B cell (primary cell): ENCODE measurements at regions not wholly inside any gene's neighbourhood (a gene's known extent, or its start where the extent isn't known, plus 50 kb on each side); places are given as distances from the start of the nearest gene placed in this dataset.

Source experiments
- ATAC-seq: fragments of 200-7000 bp; cut with Tn5 transposase; one replicate; pipeline ENCODE4 v1.10.0; 2021; ENCODE audit warnings: low read depth, mild to moderate bottlenecking, moderate number of reproducible peaks, moderate library complexity
- CTCF ChIA-PET: fragments of 350-600 bp; sonication (Branson Sonifier 250); formaldehyde crosslinking; loops from one replicate; lab custom pipeline; 2021; ENCODE audit warnings: antibody characterized with exemption, inconsistent platforms; lab: Charles Lee
- POLR2A ChIA-PET: fragments of 350-600 bp; sonication (Branson Sonifier 250); formaldehyde crosslinking; loops from one replicate; lab custom pipeline; 2021; ENCODE audit warnings: antibody characterized with exemption; lab: Charles Lee
- DNase-seq: peaks from one replicate; pipeline ENCODE4 v3.0.0; 2013
- H2AFZ ChIP-seq: 2 replicates; pipeline ENCODE4 v1.6.1; 2012; ENCODE audit warnings: mild to moderate bottlenecking, low read depth, low read length; ENCODE audit not compliant: insufficient read depth, poor library complexity, severe bottlenecking
- H3K27ac ChIP-seq, 2 donors: 1 replicate in 1 of 2; 2 replicates in 1 of 2; pipeline ENCODE4 v1.5.1; 2012 to 2013; ENCODE audit warnings: low read length in 2 of 2, mild to moderate bottlenecking in 2 of 2, moderate library complexity in 1 of 2
- H3K27me3 ChIP-seq, 4 experiments: fragments of 200-600 bp in 1 of 4; sonication (generic) in 1 of 4; replicated peaks in 1 of 4; 1 replicate in 2 of 4; 2 replicates in 2 of 4; pipeline versions ENCODE4 v1.6.1 to v1.7.0; 2013 to 2016; ENCODE audit warnings: low read length in 3 of 4, mild to moderate bottlenecking in 2 of 4, mixed read lengths in 1 of 4, moderate library complexity in 1 of 4; ENCODE audit not compliant: insufficient read depth in 4 of 4, control insufficient read depth in 3 of 4; ENCODE audit errors: control extremely low read depth in 1 of 4
- H3K36me3 ChIP-seq, 2 experiments: replicated peaks in 1 of 2; 1 replicate in 1 of 2; 2 replicates in 1 of 2; pipeline versions ENCODE4 v1.6.1 to v1.7.1; 2013; ENCODE audit warnings: low read length in 1 of 2; ENCODE audit not compliant: insufficient read depth in 2 of 2, control insufficient read depth in 1 of 2; ENCODE audit errors: control extremely low read depth in 1 of 2, extremely low read depth in 1 of 2
- H3K4me1 ChIP-seq, 2 donors: fragments of 200-600 bp in 1 of 2; sonication (generic) in 1 of 2; 1 replicate in 1 of 2; 2 replicates in 1 of 2; pipeline versions ENCODE4 v1.5.1 to v1.6.1; 2013 to 2017; ENCODE audit warnings: low read length in 2 of 2; ENCODE audit not compliant: control insufficient read depth in 2 of 2, insufficient read depth in 2 of 2
- H3K4me2 ChIP-seq: replicated peaks from 2 replicates; pipeline ENCODE3; 2012; ENCODE audit warnings: mild to moderate bottlenecking, low read depth, low read length; ENCODE audit not compliant: poor library complexity, severe bottlenecking
- H3K4me3 ChIP-seq, 5 experiments: fragments of 200-600 bp in 1 of 5; sonication (generic) in 1 of 5; 1 replicate in 3 of 5; 2 replicates in 2 of 5; pipeline versions ENCODE4 v1.5.1 to v1.7.0; 2011 to 2016; ENCODE audit warnings: low read length in 4 of 5, mild to moderate bottlenecking in 4 of 5, low read depth in 2 of 5, control low read depth in 1 of 5, moderate library complexity in 1 of 5; ENCODE audit not compliant: insufficient read depth in 1 of 5; ENCODE audit errors: control extremely low read depth in 1 of 5, extremely low read depth in 1 of 5
- H3K79me2 ChIP-seq: fragments of 200-600 bp; sonication (generic); one replicate; pipeline ENCODE4 v1.6.0; 2016; ENCODE audit warnings: low read length; ENCODE audit not compliant: control insufficient read depth, insufficient read depth
- H3K9ac ChIP-seq: fragments of 200-600 bp; sonication (generic); 2 replicates; pipeline ENCODE4 v1.6.1; 2017; ENCODE audit warnings: mild to moderate bottlenecking, low read length, moderate library complexity
- H3K9me3 ChIP-seq, 3 donors: one replicate each; pipeline versions ENCODE4 v1.6.1 to v1.7.1; 2013; ENCODE audit warnings: low read length in 2 of 3; ENCODE audit not compliant: control insufficient read depth in 2 of 3, insufficient read depth in 1 of 3; ENCODE audit errors: control extremely low read depth in 1 of 3
- H4K20me1 ChIP-seq: 2 replicates; pipeline ENCODE4 v1.6.0; 2012; ENCODE audit warnings: mild to moderate bottlenecking, low read length; ENCODE audit not compliant: insufficient read depth, control insufficient read depth, poor library complexity, severe bottlenecking
- H3K27ac Mint-ChIP-seq: one replicate; pipeline ENCODE4 v1.8.0; 2021; ENCODE audit warnings: mixed read lengths
- H3K27me3 Mint-ChIP-seq: one replicate; pipeline ENCODE4 v1.8.0; 2021; ENCODE audit warnings: mixed read lengths
- H3K4me1 Mint-ChIP-seq: one replicate; pipeline ENCODE4 v1.8.0; 2021; ENCODE audit warnings: mixed read lengths
- H3K4me3 Mint-ChIP-seq: one replicate; pipeline ENCODE4 v1.8.0; 2021; ENCODE audit warnings: mixed read lengths
- H3K9me3 Mint-ChIP-seq: one replicate; pipeline ENCODE4 v1.8.0; 2022; ENCODE audit warnings: mixed read lengths; ENCODE audit not compliant: insufficient read depth
- CTCF ChIP-seq: fragments of 200-600 bp; IDR thresholded peaks from one replicate; pipeline ENCODE4 v1.8.0; 2022; ENCODE audit warnings: antibody characterized with exemption, mild to moderate bottlenecking
- EZH2 ChIP-seq: IDR thresholded peaks from 2 replicates; pipeline ENCODE4 v1.6.1; 2012; ENCODE audit warnings: borderline replicate concordance, low read depth, mild to moderate bottlenecking, moderate library complexity, low read length; ENCODE audit not compliant: insufficient read depth, poor library complexity, severe bottlenecking
- WGBS: methylation state at CpG from one replicate; pipeline ENCODE4 v1.1.5; 2013; ENCODE audit warnings: missing lambda C conversion rate; ENCODE audit not compliant: insufficient coverage; 5-methylcytosine and 5-hydroxymethylcytosine counted together
- intact Hi-C: fragments of 100-400 bp; cut with micrococcal nuclease; formaldehyde crosslinking; loops from one replicate; pipeline ENCODE4 v1.10.0; 2022

DNA sequence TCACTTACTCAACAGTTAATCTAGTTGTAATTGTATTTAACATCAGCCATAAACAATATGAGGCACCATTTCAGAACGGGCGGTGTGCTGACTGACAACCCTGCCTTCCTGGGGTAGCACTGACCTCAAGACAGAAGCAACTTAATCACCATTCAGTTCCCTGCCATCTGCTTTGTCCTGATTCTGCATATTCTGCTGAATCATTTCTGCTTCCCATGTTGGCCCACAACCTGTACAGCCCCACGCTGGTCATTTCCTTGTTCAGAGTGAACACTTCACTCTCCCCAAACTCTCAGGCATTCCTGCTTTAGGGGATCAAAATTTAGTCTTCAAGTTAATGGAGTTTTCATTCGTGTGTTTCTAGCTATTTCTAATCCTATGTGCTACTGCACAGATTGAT is 132.3 kb upstream of the ZBED5 start:
- peaks cover 5% of the 10 kb centered on the region for H3K9me3 Mint-ChIP-seq
- Histone ChIP-seq H3K4me3 (no peak overlapping the region), H4K20me1 (no peaks in the 10 kb centered on the region), H3K9ac (no peak overlapping the region), H3K79me2 (no peaks in the 10 kb centered on the region), H3K36me3 (no peaks in the 10 kb centered on the region), H3K4me1 (peaks cover 4 to 6% of the 10 kb centered on the region in 2 donors), H2AFZ (no peak overlapping the region), H3K27ac (no peak overlapping the region), H3K9me3 (peaks cover 0 to 10% (median 4%) of the 10 kb centered on the region in 3 donors), H3K27me3 (peaks cover 0 to 3% (median 0%) of the 10 kb centered on the region in 4 experiments), H3K4me2 (no peak overlapping the region)
- DNase-seq (no peak), ATAC-seq (no peak)
- no peak overlapping the region for H3K27ac Mint-ChIP-seq
- ChIA-PET CTCF (interaction anchor here (0.6 to 1.4 kb wide), 2 partner anchors 31 to 1357 kb away, joined by 3 read pairs; no protein-coding TSS in a partner anchor), POLR2A (no interaction called here)
- intact Hi-C loops = no loop called here
- H3K4me3 Mint-ChIP-seq = no peak overlapping the region
- 44% methylated on average over 2 of the region's 4 CpGs for WGBS
- TF ChIP-seq EZH2 (no peak), CTCF (no peak)
- H3K27me3 Mint-ChIP-seq = peaks cover under 1% of the 10 kb centered on the region
- H3K4me1 Mint-ChIP-seq = peaks cover 16% of the 10 kb centered on the region

- peaks cover 0 to 4% (median 0%) of the 10 kb centered on the region in 3 donors for H3K9me3 ChIP-seq
- H3K4me1 Mint-ChIP-seq = peaks cover 28% of the 10 kb centered on the region
- peaks cover 4% of the 10 kb centered on the region for H3K9me3 Mint-ChIP-seq
- no peak overlapping the region for H2AFZ ChIP-seq
- intact Hi-C loops = no loop called here
- ChIA-PET CTCF (interaction anchor here (0.8 to 1.2 kb wide), 3 partner anchors 9 to 52 kb away, joined by 3 to 5 read pairs (median 3); no protein-coding TSS in a partner anchor), POLR2A (no interaction called here)
- DNase-seq (no peak), ATAC-seq (no peak)
- WGBS = 21% methylated on average over 2 of the region's 2 CpGs
- no peaks in the 10 kb centered on the region for H3K79me2 ChIP-seq
- no peak overlapping the region for H3K4me3 Mint-ChIP-seq
- no peak overlapping the region for H3K27ac Mint-ChIP-seq
- TF ChIP-seq CTCF (no peak), EZH2 (no peak)
- no peak overlapping the region for H3K27ac ChIP-seq
- peaks cover 4% of the 10 kb centered on the region for H3K27me3 Mint-ChIP-seq
- peaks cover 21 to 25% of the 10 kb centered on the region in 2 donors for H3K4me1 ChIP-seq
- H3K27me3 ChIP-seq = peaks cover 0 to 3% (median 0%) of the 10 kb centered on the region in 4 experiments
- no peaks in the 10 kb centered on the region for H3K36me3 ChIP-seq
- H3K9ac ChIP-seq = no peak overlapping the region
- no peak overlapping the region for H3K4me3 ChIP-seq
- no peaks in the 10 kb centered on the region for H4K20me1 ChIP-seq
- no peak overlapping the region for H3K4me2 ChIP-seq
These were observed 128.2 kb upstream of the ZBED5 start for GRCh38 chr11:10986006-10986405.
